ENCODE measurements at regions not wholly inside any gene's neighbourhood (a gene's known extent, or its start where the extent isn't known, plus 50 kb on each side); places are given as distances from the start of the nearest gene placed in this dataset.

- TF ChIP-seq CTCF (IDR thresholded peaks at IDR 0.05) (no peak), POLR2A (IDR thresholded peaks at IDR 0.05) (no peak)
Measured at GRCh38 chr5:72647806-72648205, 140.6 kb upstream of the ZNF366 start.

Data from suprapubic skin (tissue), 3 donors.